ENCODE measurements at regions not wholly inside any gene's neighbourhood (a gene's known extent, or its start where the extent isn't known, plus 50 kb on each side); places are given as distances from the start of the nearest gene placed in this dataset.

GRCh38 chr4:24174602-24175001 is 284.8 kb upstream of the PPARGC1A start:
- DNase-seq (ENCODE audit: low read depth, low spot score), result no peak
- no peak overlapping the region for H3K4me3 ChIP-seq (ENCODE audit: low read depth, low read length)
- TF ChIP-seq CTCF (IDR thresholded peaks at IDR 0.05; ENCODE audit: low read depth, low read length), result no peak
- in situ Hi-C loops (cut with HindIII; ENCODE audit: low sequenced_read_pairs), result no loop called here

GRCh38 chr4:24172406-24172805 is 282.6 kb upstream of the PPARGC1A start:
- TF ChIP-seq CTCF (IDR thresholded peaks at IDR 0.05; ENCODE audit: low read depth, low read length), result no peak
- no peak overlapping the region for H3K4me3 ChIP-seq (ENCODE audit: low read depth, low read length)
- in situ Hi-C loops (cut with HindIII; ENCODE audit: low sequenced_read_pairs), result no loop called here
- DNase-seq (ENCODE audit: low read depth, low spot score), result no peak

- no peak for TF ChIP-seq CTCF (IDR thresholded peaks at IDR 0.05; ENCODE audit: low read depth, low read length)
- in situ Hi-C loops (cut with HindIII; ENCODE audit: low sequenced_read_pairs), result no loop called here
- no peak for DNase-seq (ENCODE audit: low read depth, low spot score)
- no peak overlapping the region for H3K4me3 ChIP-seq (ENCODE audit: low read depth, low read length)
Measured at GRCh38 chr4:24169956-24170355, 280.1 kb upstream of the PPARGC1A start.

- in situ Hi-C loops (cut with HindIII; ENCODE audit: low sequenced_read_pairs), result no loop called here
- H3K4me3 ChIP-seq (ENCODE audit: low read depth, low read length), result no peak overlapping the region
- TF ChIP-seq CTCF (IDR thresholded peaks at IDR 0.05; ENCODE audit: low read depth, low read length), result no peak
- DNase-seq (ENCODE audit: low read depth, low spot score), result no peak
Measured at GRCh38 chr4:24168658-24169057, 278.8 kb upstream of the PPARGC1A start.

GRCh38 chr4:24166501-24166900 is 276.7 kb upstream of the PPARGC1A start:
- H3K4me3 ChIP-seq (ENCODE audit: low read depth, low read length), result no peak overlapping the region
- in situ Hi-C loops (cut with HindIII; ENCODE audit: low sequenced_read_pairs), result no loop called here
- no peak for DNase-seq (ENCODE audit: low read depth, low spot score)
- TF ChIP-seq CTCF (IDR thresholded peaks at IDR 0.05; ENCODE audit: low read depth, low read length), result no peak

- no peak for TF ChIP-seq CTCF (IDR thresholded peaks at IDR 0.05; ENCODE audit: low read depth, low read length)
- H3K4me3 ChIP-seq (ENCODE audit: low read depth, low read length), result no peak overlapping the region
- in situ Hi-C loops (cut with HindIII; ENCODE audit: low sequenced_read_pairs), result no loop called here
- DNase-seq (ENCODE audit: low read depth, low spot score), result no peak
Measured at GRCh38 chr4:24164797-24165196, 274.9 kb upstream of the PPARGC1A start.
